ENCODE measurements at regions not wholly inside any gene's neighbourhood (a gene's known extent, or its start where the extent isn't known, plus 50 kb on each side); places are given as distances from the start of the nearest gene placed in this dataset.

DNA sequence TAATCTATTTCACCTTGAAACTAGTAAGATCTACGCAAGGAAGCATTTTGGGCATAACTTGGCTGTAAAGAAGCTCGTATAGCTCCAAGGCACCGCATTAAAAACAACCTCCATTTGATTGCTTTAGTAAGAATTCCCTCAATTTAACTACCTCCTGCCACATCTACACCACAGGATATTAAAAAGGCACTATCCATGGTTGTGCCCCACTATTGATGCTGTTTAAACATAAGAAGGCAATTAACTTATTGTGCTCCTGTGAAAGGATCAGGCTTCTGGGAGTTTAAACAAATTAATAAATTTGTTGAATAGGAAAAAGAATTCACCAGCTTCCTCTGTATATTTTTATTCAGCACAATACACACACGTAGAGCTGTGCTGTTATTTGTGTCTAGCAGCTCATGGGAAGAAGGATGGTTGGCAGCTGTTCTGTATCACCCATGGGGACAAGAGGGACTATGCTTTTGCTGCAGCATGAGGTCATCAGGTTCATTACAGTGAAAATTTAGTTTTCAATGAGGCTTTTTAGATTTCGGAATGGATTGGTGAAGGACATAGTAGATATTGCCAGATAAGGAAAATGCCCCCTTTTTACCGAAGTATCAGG, 513.3 kb downstream of the HAO1 start:
- Histone ChIP-seq H3K27me3 (ENCODE audit: control insufficient read depth, insufficient read depth, low read length) (no peaks in the 10 kb centered on the region), H3K9me3 (ENCODE audit: control insufficient read depth, low read depth, low read length) (no peaks in the 10 kb centered on the region), H3K4me3 (ENCODE audit: low read length) (no peak overlapping the region), H3K36me3 (ENCODE audit: control insufficient read depth, low read depth, low read length) (no peaks in the 10 kb centered on the region), H3K9ac (ENCODE audit: low read length) (no peak overlapping the region), H3K4me1 (ENCODE audit: control insufficient read depth, low read depth, low read length) (no peaks in the 10 kb centered on the region), H3K27ac (ENCODE audit: low read length) (no peak overlapping the region)

DNA sequence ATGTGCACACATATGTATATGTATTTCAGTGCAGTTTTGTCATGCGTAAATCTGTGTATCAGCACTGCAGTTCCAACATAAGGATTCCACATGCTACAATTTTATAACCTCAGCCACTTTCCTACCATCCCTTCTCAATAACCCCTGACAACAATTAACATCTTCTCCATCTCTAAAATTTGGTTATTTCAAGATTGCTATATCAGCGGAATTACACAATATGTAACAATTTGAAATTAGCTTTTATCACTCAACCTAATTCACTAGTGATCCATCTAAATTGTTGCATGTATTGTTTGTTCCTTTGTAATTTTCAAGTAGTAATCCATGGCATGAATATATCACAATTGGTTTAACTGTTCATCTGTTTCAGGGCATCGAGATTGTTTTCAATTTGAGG, 511.3 kb downstream of the HAO1 start:
- no peaks in the 10 kb centered on the region for H3K27me3 ChIP-seq (ENCODE audit: control insufficient read depth, insufficient read depth, low read length)
- no peaks in the 10 kb centered on the region for H3K36me3 ChIP-seq (ENCODE audit: control insufficient read depth, low read depth, low read length)
- H3K4me1 ChIP-seq (ENCODE audit: control insufficient read depth, low read depth, low read length), result no peaks in the 10 kb centered on the region
- H3K4me3 ChIP-seq (ENCODE audit: low read length), result no peak overlapping the region
- no peak overlapping the region for H3K27ac ChIP-seq (ENCODE audit: low read length)
- no peak overlapping the region for H3K9ac ChIP-seq (ENCODE audit: low read length)
- no peaks in the 10 kb centered on the region for H3K9me3 ChIP-seq (ENCODE audit: control insufficient read depth, low read depth, low read length)

GRCh38 chr20:7432612-7433011, 507.6 kb downstream of the HAO1 start:
- Histone ChIP-seq H3K27me3 (ENCODE audit: control insufficient read depth, insufficient read depth, low read length) (no peaks in the 10 kb centered on the region), H3K27ac (ENCODE audit: low read length) (no peak overlapping the region), H3K36me3 (ENCODE audit: control insufficient read depth, low read depth, low read length) (no peaks in the 10 kb centered on the region), H3K9ac (ENCODE audit: low read length) (no peak overlapping the region), H3K4me1 (ENCODE audit: control insufficient read depth, low read depth, low read length) (no peaks in the 10 kb centered on the region), H3K4me3 (ENCODE audit: low read length) (no peak overlapping the region), H3K9me3 (ENCODE audit: control insufficient read depth, low read depth, low read length) (no peaks in the 10 kb centered on the region)

DNA sequence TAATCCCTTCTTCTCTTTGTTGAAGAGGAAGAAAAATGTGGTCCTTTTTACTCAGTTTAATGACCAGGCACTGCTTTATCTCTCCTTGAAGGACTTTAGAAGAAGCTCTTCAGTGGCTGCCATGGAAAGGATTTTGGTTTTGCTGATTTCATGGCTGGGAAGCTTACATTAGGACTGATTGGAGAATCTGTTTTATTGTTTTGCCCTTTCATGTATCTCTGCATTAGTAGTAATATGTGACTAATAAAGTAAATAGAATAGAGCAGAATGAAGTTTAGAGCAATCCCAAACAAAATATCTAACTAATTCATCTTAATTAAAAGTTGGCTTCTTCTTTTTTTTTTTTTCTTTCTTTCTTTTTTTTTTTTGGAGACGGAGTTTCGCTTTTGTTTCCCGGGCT, 502.9 kb downstream of the HAO1 start:
- H3K36me3 ChIP-seq (ENCODE audit: control insufficient read depth, low read depth, low read length), result no peaks in the 10 kb centered on the region
- H3K4me1 ChIP-seq (ENCODE audit: control insufficient read depth, low read depth, low read length), result no peaks in the 10 kb centered on the region
- no peak overlapping the region for H3K4me3 ChIP-seq (ENCODE audit: low read length)
- H3K27me3 ChIP-seq (ENCODE audit: control insufficient read depth, insufficient read depth, low read length), result no peaks in the 10 kb centered on the region
- no peak overlapping the region for H3K27ac ChIP-seq (ENCODE audit: low read length)
- no peak overlapping the region for H3K9ac ChIP-seq (ENCODE audit: low read length)
- H3K9me3 ChIP-seq (ENCODE audit: control insufficient read depth, low read depth, low read length), result no peaks in the 10 kb centered on the region

- Histone ChIP-seq H3K4me3 (ENCODE audit: low read length) (no peak overlapping the region), H3K4me1 (ENCODE audit: control insufficient read depth, low read depth, low read length) (no peaks in the 10 kb centered on the region)
These were observed 491.0 kb downstream of the HAO1 start for GRCh38 chr20:7449269-7449668.

DNA sequence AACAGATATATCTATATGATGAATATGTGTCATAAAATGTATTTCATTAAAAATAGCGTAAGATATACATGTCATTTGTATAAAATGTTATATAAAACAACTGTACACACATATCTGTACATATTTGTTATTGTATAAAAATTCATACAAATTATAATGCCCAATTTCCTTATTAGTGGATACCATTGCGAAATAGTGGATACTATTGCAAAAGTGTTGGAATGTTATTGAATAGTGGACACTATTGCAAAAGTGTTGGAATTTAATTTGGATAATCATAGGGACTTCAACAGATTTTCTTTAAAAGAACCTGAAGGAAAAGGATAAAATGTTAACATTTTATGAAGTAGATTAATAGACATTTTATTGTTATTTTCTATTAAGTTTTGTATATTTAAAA, 487.4 kb downstream of the HAO1 start:
- Histone ChIP-seq H3K27me3 (ENCODE audit: control insufficient read depth, insufficient read depth, low read length) (no peaks in the 10 kb centered on the region), H3K4me1 (ENCODE audit: control insufficient read depth, low read depth, low read length) (no peaks in the 10 kb centered on the region), H3K36me3 (ENCODE audit: control insufficient read depth, low read depth, low read length) (no peaks in the 10 kb centered on the region), H3K27ac (ENCODE audit: low read length) (no peak overlapping the region), H3K4me3 (ENCODE audit: low read length) (no peak overlapping the region), H3K9ac (ENCODE audit: low read length) (no peak overlapping the region), H3K9me3 (ENCODE audit: control insufficient read depth, low read depth, low read length) (no peaks in the 10 kb centered on the region)

More at GRCh38 chr20:7449269-7449668, 491.0 kb downstream of the HAO1 start:
- no peak overlapping the region for H3K9ac ChIP-seq (ENCODE audit: low read length)
- no peaks in the 10 kb centered on the region for H3K9me3 ChIP-seq (ENCODE audit: control insufficient read depth, low read depth, low read length)
- no peak overlapping the region for H3K27ac ChIP-seq (ENCODE audit: low read length)
- no peaks in the 10 kb centered on the region for H3K36me3 ChIP-seq (ENCODE audit: control insufficient read depth, low read depth, low read length)
- no peaks in the 10 kb centered on the region for H3K27me3 ChIP-seq (ENCODE audit: control insufficient read depth, insufficient read depth, low read length)

- H3K36me3 ChIP-seq (ENCODE audit: control insufficient read depth, low read depth, low read length), result no peaks in the 10 kb centered on the region
- H3K4me1 ChIP-seq (ENCODE audit: control insufficient read depth, low read depth, low read length), result no peaks in the 10 kb centered on the region
- no peak overlapping the region for H3K9ac ChIP-seq (ENCODE audit: low read length)
- H3K27ac ChIP-seq (ENCODE audit: low read length), result no peak overlapping the region
- no peaks in the 10 kb centered on the region for H3K27me3 ChIP-seq (ENCODE audit: control insufficient read depth, insufficient read depth, low read length)
- no peaks in the 10 kb centered on the region for H3K9me3 ChIP-seq (ENCODE audit: control insufficient read depth, low read depth, low read length)
- H3K4me3 ChIP-seq (ENCODE audit: low read length), result no peak overlapping the region
These were observed 486.2 kb downstream of the HAO1 start for GRCh38 chr20:7454047-7454446.

DNA sequence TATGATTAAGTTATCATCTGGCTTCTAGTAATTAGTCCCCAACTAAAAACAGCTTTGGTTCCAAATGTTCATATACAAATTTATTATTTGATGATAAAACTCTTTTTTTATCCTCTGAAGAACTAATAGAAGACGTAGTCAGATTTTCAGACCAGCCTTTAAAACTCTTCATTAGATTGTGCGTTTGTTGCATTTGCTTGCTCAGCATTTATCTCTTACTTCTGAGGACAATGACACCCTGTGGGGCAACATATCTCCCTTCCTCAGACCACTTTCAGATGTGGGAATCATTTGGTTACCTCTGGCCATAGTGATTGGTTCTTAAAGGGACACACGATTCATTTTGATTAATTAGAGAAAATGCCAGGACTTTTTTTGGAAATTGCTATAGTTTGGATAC, 481.8 kb downstream of the HAO1 start:
- H3K36me3 ChIP-seq (ENCODE audit: control insufficient read depth, low read depth, low read length), result no peaks in the 10 kb centered on the region
- H3K9ac ChIP-seq (ENCODE audit: low read length), result no peak overlapping the region
- H3K9me3 ChIP-seq (ENCODE audit: control insufficient read depth, low read depth, low read length), result no peaks in the 10 kb centered on the region
- H3K27me3 ChIP-seq (ENCODE audit: control insufficient read depth, insufficient read depth, low read length), result no peaks in the 10 kb centered on the region
- H3K4me1 ChIP-seq (ENCODE audit: control insufficient read depth, low read depth, low read length), result no peaks in the 10 kb centered on the region
- no peak overlapping the region for H3K4me3 ChIP-seq (ENCODE audit: low read length)
- H3K27ac ChIP-seq (ENCODE audit: low read length), result no peak overlapping the region

GRCh38 chr20:7459083-7459482, 481.2 kb downstream of the HAO1 start:
- no peak overlapping the region for H3K4me3 ChIP-seq (ENCODE audit: low read length)
- H3K4me1 ChIP-seq (ENCODE audit: control insufficient read depth, low read depth, low read length), result no peaks in the 10 kb centered on the region
- H3K9me3 ChIP-seq (ENCODE audit: control insufficient read depth, low read depth, low read length), result no peaks in the 10 kb centered on the region
- H3K9ac ChIP-seq (ENCODE audit: low read length), result no peak overlapping the region
- H3K36me3 ChIP-seq (ENCODE audit: control insufficient read depth, low read depth, low read length), result no peaks in the 10 kb centered on the region
- H3K27me3 ChIP-seq (ENCODE audit: control insufficient read depth, insufficient read depth, low read length), result no peaks in the 10 kb centered on the region
- H3K27ac ChIP-seq (ENCODE audit: low read length), result no peak overlapping the region

DNA sequence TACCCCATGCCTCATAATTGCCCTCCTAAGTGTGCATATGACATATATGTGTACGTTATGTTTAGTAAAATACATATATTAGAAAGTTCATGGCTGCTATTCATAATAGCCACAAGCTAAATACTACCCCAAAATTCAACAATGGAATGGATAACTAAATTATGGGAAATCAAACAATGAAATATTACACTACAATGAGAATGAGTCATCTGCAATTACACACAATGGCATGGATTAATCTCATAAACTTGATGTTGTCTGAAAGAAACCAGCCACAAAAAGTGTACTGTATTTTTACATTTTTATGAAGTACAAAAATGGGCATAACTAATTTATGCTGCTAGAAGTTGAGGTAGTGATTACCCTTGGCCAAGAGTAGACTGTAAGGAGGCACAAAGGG, 477.0 kb downstream of the HAO1 start:
- Histone ChIP-seq H3K9ac (ENCODE audit: low read length) (no peak overlapping the region), H3K4me3 (ENCODE audit: low read length) (no peak overlapping the region), H3K27ac (ENCODE audit: low read length) (no peak overlapping the region), H3K36me3 (ENCODE audit: control insufficient read depth, low read depth, low read length) (no peaks in the 10 kb centered on the region), H3K27me3 (ENCODE audit: control insufficient read depth, insufficient read depth, low read length) (no peaks in the 10 kb centered on the region), H3K9me3 (ENCODE audit: control insufficient read depth, low read depth, low read length) (no peaks in the 10 kb centered on the region), H3K4me1 (ENCODE audit: control insufficient read depth, low read depth, low read length) (no peaks in the 10 kb centered on the region)

- Histone ChIP-seq H3K27me3 (ENCODE audit: control insufficient read depth, insufficient read depth, low read length) (no peaks in the 10 kb centered on the region), H3K9ac (ENCODE audit: low read length) (no peak overlapping the region), H3K4me3 (ENCODE audit: low read length) (no peak overlapping the region), H3K4me1 (ENCODE audit: control insufficient read depth, low read depth, low read length) (no peaks in the 10 kb centered on the region), H3K9me3 (ENCODE audit: control insufficient read depth, low read depth, low read length) (no peaks in the 10 kb centered on the region), H3K36me3 (ENCODE audit: control insufficient read depth, low read depth, low read length) (no peaks in the 10 kb centered on the region), H3K27ac (ENCODE audit: low read length) (no peak overlapping the region)
These were observed 469.3 kb downstream of the HAO1 start for GRCh38 chr20:7470912-7471311.

DNA sequence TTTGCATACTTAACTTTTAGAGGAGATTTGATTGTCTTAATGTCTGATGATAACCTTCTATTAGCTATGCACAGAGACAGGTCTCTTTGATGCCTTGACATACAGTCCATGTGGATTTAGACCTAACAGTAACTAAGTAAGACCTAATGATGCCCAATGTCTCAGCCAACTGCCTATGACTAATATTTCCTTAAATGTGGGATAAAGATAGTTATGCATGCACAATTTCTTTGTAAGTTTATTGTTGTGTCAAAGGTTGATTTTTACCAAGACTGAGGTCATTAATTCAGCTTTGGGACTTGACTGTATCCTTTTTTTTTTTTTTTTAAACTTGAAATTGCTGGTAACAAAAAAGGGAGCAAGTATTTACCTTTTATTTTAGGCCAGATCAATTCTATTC, 450.0 kb downstream of the HAO1 start:
- Histone ChIP-seq H3K36me3 (ENCODE audit: control insufficient read depth, low read depth, low read length) (no peaks in the 10 kb centered on the region), H3K27me3 (ENCODE audit: control insufficient read depth, insufficient read depth, low read length) (no peaks in the 10 kb centered on the region), H3K4me1 (ENCODE audit: control insufficient read depth, low read depth, low read length) (peaks cover 7% of the 10 kb centered on the region), H3K4me3 (ENCODE audit: low read length) (no peak overlapping the region), H3K27ac (ENCODE audit: low read length) (no peak overlapping the region), H3K9ac (ENCODE audit: low read length) (no peak overlapping the region), H3K9me3 (ENCODE audit: control insufficient read depth, low read depth, low read length) (no peaks in the 10 kb centered on the region)

Data from iPS-18a (cell line).